ENCODE measurements at regions not wholly inside any gene's neighbourhood (a gene's known extent, or its start where the extent isn't known, plus 50 kb on each side); places are given as distances from the start of the nearest gene placed in this dataset.

- Mint-ChIP-seq H3K36me3 (ENCODE audit: low read depth) (no peaks in the 10 kb centered on the region), H3K4me3 (no peak overlapping the region), H3K4me1 (ENCODE audit: low read depth) (no peaks in the 10 kb centered on the region), H3K9me3 (no peaks in the 10 kb centered on the region), H3K27me3 (ENCODE audit: insufficient read depth) (peaks cover 4% of the 10 kb centered on the region), H3K27ac (no peak overlapping the region)
- intact Hi-C loops (cut with micrococcal nuclease), result no loop called here
- no peak for DNase-seq (ENCODE audit: low spot score)
Observed at GRCh38 chr2:158732573-158733429, 62.3 kb upstream of the DAPL1 start.

GRCh38 chr2:158733430-158733755 lies 61.7 kb upstream of the DAPL1 start:
- no peaks in the 10 kb centered on the region for H3K4me1 Mint-ChIP-seq (ENCODE audit: low read depth)
- intact Hi-C loops (cut with micrococcal nuclease), result no loop called here

GRCh38 chr2:158734442-158734841 lies 60.7 kb upstream of the DAPL1 start:
- Mint-ChIP-seq H3K27me3 (ENCODE audit: insufficient read depth) (peaks cover 5% of the 10 kb centered on the region), H3K4me1 (ENCODE audit: low read depth) (no peaks in the 10 kb centered on the region), H3K4me3 (no peak overlapping the region), H3K27ac (no peak overlapping the region), H3K36me3 (ENCODE audit: low read depth) (no peaks in the 10 kb centered on the region), H3K9me3 (no peaks in the 10 kb centered on the region)
- DNase-seq (ENCODE audit: low spot score), result no peak
- intact Hi-C loops (cut with micrococcal nuclease), result no loop called here

More at GRCh38 chr2:158733430-158733755, 61.7 kb upstream of the DAPL1 start:
- Mint-ChIP-seq H3K4me3 (no peak overlapping the region), H3K9me3 (no peaks in the 10 kb centered on the region), H3K36me3 (ENCODE audit: low read depth) (no peaks in the 10 kb centered on the region), H3K27me3 (ENCODE audit: insufficient read depth) (peaks cover 4% of the 10 kb centered on the region), H3K27ac (no peak overlapping the region)
- no peak for DNase-seq (ENCODE audit: low spot score)

DNA sequence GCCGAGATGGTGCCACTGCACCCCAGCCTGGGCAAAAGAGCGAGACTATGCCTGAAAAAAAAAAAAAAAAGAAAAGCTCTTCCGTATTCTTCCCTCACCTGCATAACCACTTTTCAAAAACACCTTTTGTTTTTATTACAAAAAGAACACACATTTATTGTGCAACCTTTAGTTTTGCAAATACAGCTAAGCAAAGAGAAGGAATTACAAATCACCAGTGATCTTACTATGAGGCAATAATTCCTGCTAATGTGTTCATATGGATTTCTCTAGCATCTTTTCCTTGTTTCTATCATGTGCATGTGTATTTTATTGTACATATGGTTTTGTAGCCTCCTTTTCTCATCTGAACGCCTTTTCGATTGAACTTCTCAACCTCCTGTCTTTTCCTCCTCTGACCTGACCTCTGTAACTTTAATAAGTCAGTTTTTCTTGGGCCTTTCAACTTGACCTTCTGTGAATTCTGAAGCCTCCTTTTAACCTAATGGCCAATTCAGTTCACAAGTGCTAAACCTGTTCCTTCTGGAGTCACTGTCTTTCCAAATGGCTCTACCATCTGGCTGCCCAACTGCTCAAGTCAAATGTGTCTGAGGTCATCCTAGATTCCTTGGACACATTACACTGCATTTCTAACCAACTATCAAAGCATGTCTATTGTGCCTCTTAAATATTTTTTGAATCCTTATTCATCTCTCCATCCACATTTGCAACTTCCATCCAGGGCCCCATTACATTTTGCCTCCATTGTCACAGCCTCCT lies 59.1 kb upstream of the DAPL1 start:
- DNase-seq (ENCODE audit: low spot score), result no peak
- Mint-ChIP-seq H3K4me3 (no peak overlapping the region), H3K27ac (no peak overlapping the region), H3K4me1 (ENCODE audit: low read depth) (no peaks in the 10 kb centered on the region), H3K27me3 (ENCODE audit: insufficient read depth) (peaks cover 5% of the 10 kb centered on the region), H3K9me3 (no peaks in the 10 kb centered on the region), H3K36me3 (ENCODE audit: low read depth) (no peaks in the 10 kb centered on the region)
- intact Hi-C loops (cut with micrococcal nuclease), result no loop called here

GRCh38 chr2:158738363-158738762 lies 56.8 kb upstream of the DAPL1 start:
- DNase-seq (ENCODE audit: low spot score), result no peak
- no peak overlapping the region for H3K4me3 Mint-ChIP-seq
- no peaks in the 10 kb centered on the region for H3K4me1 Mint-ChIP-seq (ENCODE audit: low read depth)
- intact Hi-C loops (cut with micrococcal nuclease), result no loop called here
- no peak overlapping the region for H3K27ac Mint-ChIP-seq
- H3K36me3 Mint-ChIP-seq (ENCODE audit: low read depth), result no peaks in the 10 kb centered on the region
- no peaks in the 10 kb centered on the region for H3K9me3 Mint-ChIP-seq
- H3K27me3 Mint-ChIP-seq (ENCODE audit: insufficient read depth), result peaks cover 5% of the 10 kb centered on the region

GRCh38 chr2:158740127-158740526 lies 55.0 kb upstream of the DAPL1 start:
- Mint-ChIP-seq H3K27me3 (ENCODE audit: insufficient read depth) (peaks cover 7% of the 10 kb centered on the region), H3K36me3 (ENCODE audit: low read depth) (no peaks in the 10 kb centered on the region), H3K4me1 (ENCODE audit: low read depth) (no peaks in the 10 kb centered on the region), H3K4me3 (no peak overlapping the region), H3K9me3 (no peaks in the 10 kb centered on the region), H3K27ac (no peak overlapping the region)
- DNase-seq (ENCODE audit: low spot score), result no peak
- intact Hi-C loops (cut with micrococcal nuclease), result no loop called here

DNA sequence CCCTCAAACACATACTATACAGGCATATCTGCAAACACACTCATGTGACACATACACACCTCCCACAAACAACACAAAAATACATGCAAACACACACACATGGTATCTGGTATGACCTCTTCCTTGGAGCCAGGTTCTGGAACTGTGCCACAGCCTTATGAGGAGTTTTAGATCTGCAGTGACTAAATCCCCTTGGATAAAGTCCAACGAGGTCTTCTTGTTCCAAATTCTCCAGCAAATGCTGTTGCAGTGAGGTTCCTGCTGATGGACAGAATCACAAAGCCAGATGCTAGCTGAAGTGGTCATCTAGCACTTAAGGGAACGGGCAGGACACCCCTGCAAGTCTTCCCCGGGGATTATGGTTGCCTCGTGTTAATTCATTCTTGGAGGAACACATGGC lies 54.5 kb upstream of the DAPL1 start:
- intact Hi-C loops (cut with micrococcal nuclease), result no loop called here
- Mint-ChIP-seq H3K36me3 (ENCODE audit: low read depth) (no peaks in the 10 kb centered on the region), H3K27ac (no peak overlapping the region), H3K27me3 (ENCODE audit: insufficient read depth) (peaks cover 9% of the 10 kb centered on the region), H3K4me1 (ENCODE audit: low read depth) (no peaks in the 10 kb centered on the region), H3K4me3 (no peak overlapping the region), H3K9me3 (no peaks in the 10 kb centered on the region)
- no peak for DNase-seq (ENCODE audit: low spot score)

DNA sequence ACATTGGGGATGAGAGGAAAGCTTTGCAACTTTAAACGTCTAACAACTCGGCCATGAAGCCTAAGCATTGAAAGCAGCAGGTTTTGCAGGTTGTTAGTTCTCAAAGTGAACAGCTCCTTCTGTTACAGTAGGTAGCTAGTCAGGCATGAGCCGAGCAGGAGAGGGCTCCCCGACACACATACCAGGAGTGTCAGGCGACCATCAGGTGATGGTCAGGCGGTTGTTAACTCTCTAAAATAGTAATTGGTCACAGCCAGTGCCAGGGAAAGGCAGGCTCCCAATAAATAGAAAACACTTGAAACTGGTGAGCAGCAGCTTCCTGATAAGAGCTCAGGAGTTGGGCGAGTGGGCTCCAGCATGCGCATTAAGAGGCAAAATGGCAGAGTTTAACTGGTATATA lies 53.5 kb upstream of the DAPL1 start:
- H3K27ac Mint-ChIP-seq, result no peak overlapping the region
- no peak for DNase-seq (ENCODE audit: low spot score)
- no peaks in the 10 kb centered on the region for H3K36me3 Mint-ChIP-seq (ENCODE audit: low read depth)
- intact Hi-C loops (cut with micrococcal nuclease), result no loop called here
- H3K4me3 Mint-ChIP-seq, result no peak overlapping the region
- H3K27me3 Mint-ChIP-seq (ENCODE audit: insufficient read depth), result peaks cover 6% of the 10 kb centered on the region
- no peaks in the 10 kb centered on the region for H3K4me1 Mint-ChIP-seq (ENCODE audit: low read depth)
- no peaks in the 10 kb centered on the region for H3K9me3 Mint-ChIP-seq

GRCh38 chr2:158742536-158742935 lies 52.6 kb upstream of the DAPL1 start:
- Mint-ChIP-seq H3K4me1 (ENCODE audit: low read depth) (no peaks in the 10 kb centered on the region), H3K4me3 (no peak overlapping the region), H3K9me3 (no peaks in the 10 kb centered on the region), H3K27me3 (ENCODE audit: insufficient read depth) (peaks cover 6% of the 10 kb centered on the region), H3K36me3 (ENCODE audit: low read depth) (no peaks in the 10 kb centered on the region), H3K27ac (no peak overlapping the region)
- DNase-seq (ENCODE audit: low spot score), result no peak
- intact Hi-C loops (cut with micrococcal nuclease), result no loop called here

DNA sequence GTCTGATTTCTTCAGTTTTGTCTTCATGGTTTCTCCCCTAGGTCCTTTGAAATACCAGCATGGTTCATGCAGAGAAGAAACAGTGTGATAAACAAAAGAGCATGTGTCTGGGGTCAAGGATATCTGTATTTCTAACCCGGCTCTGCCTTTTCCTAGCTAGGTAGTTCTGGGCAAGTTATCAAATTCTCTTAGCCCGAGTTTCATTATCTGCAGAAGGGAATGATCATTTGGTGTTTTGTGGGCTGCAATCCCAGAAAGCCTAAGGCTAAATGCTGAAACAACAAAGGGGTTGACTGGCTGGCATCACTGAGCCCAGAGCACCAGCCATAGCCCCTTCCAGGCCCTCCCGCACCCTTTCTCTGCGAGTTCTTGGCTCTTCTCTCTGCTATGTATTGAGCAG lies 51.7 kb upstream of the DAPL1 start:
- intact Hi-C loops (cut with micrococcal nuclease), result no loop called here
- Mint-ChIP-seq H3K4me1 (ENCODE audit: low read depth) (no peaks in the 10 kb centered on the region), H3K9me3 (no peaks in the 10 kb centered on the region), H3K27ac (no peak overlapping the region), H3K36me3 (ENCODE audit: low read depth) (no peaks in the 10 kb centered on the region), H3K27me3 (ENCODE audit: insufficient read depth) (peaks cover 6% of the 10 kb centered on the region), H3K4me3 (no peak overlapping the region)
- DNase-seq (ENCODE audit: low spot score), result no peak

- no peaks in the 10 kb centered on the region for H3K36me3 Mint-ChIP-seq (ENCODE audit: low read depth)
- intact Hi-C loops (cut with micrococcal nuclease), result no loop called here
- peaks cover 7% of the 10 kb centered on the region for H3K27me3 Mint-ChIP-seq (ENCODE audit: insufficient read depth)
- no peaks in the 10 kb centered on the region for H3K9me3 Mint-ChIP-seq
- no peak for DNase-seq (ENCODE audit: low spot score)
- no peaks in the 10 kb centered on the region for H3K4me1 Mint-ChIP-seq (ENCODE audit: low read depth)
- H3K4me3 Mint-ChIP-seq, result no peak overlapping the region
- H3K27ac Mint-ChIP-seq, result no peak overlapping the region
Observed at GRCh38 chr2:158743879-158744278, 51.2 kb upstream of the DAPL1 start.

DNA sequence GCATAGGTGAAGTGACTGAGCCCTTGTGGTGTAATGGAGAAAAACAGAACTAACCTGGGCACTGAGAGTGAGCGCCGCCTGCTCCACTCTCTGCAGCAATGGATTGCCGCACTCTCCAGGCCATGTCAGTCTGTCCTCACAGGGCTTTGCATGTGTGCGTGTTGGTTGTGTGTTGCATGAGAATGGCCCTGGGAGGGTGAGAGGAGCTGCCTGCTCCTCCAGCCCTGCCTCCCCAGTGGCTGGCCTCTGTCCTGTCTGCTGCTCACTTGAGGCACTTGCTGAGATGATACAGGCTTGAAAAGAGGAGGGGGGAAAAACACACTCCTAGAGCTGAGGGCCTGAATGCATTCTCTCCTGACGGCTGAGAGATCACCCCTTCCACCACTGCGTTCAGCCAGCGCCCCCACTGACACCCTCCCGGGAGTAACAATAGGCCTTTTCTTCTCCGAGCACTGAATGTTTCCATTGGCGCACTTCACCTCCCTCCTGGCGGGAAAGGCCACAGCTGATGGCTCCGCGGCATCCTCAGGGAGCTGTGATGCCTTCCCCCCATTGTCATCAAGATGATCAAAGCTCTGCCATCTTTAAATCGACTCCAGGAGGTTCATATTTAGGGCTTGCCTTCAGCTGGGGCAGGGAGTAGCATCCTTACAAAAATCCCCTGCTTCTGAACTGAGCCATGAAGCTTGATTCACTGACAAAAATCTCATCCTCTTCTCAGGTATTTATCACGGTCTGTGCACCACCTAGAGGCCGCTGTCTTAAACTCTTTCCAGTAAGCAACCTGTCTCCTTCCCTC lies 49.9 kb upstream of the DAPL1 start:
- no peak overlapping the region for H3K27ac Mint-ChIP-seq
- no peak overlapping the region for H3K4me3 Mint-ChIP-seq
- H3K27me3 Mint-ChIP-seq (ENCODE audit: insufficient read depth), result peaks cover 7% of the 10 kb centered on the region
- no peak for DNase-seq (ENCODE audit: low spot score)
- H3K4me1 Mint-ChIP-seq (ENCODE audit: low read depth), result no peaks in the 10 kb centered on the region
- intact Hi-C loops (cut with micrococcal nuclease), result loop anchor here (1.0 to 5.0 kb wide), 2 partner anchors 721 to 1443 kb away; no protein-coding TSS in a partner anchor
- H3K9me3 Mint-ChIP-seq, result no peaks in the 10 kb centered on the region
- no peaks in the 10 kb centered on the region for H3K36me3 Mint-ChIP-seq (ENCODE audit: low read depth)

Data from activated T-helper 1 cell treated with anti-CD3 and anti-CD28 coated beads, Interleukin-12 subunit alpha, Interleukin-12 subunit beta, Interleukin-2, Interleukin-4 antibody, amounts not matched to agents 30 ng/mL and 10 ng/mL and 1 ng/mL, durations not matched to agents 14 hours and 24 hours and 36 hours (primary cell).